ENCODE measurements at regions not wholly inside any gene's neighbourhood (a gene's known extent, or its start where the extent isn't known, plus 50 kb on each side); places are given as distances from the start of the nearest gene placed in this dataset.

DNA sequence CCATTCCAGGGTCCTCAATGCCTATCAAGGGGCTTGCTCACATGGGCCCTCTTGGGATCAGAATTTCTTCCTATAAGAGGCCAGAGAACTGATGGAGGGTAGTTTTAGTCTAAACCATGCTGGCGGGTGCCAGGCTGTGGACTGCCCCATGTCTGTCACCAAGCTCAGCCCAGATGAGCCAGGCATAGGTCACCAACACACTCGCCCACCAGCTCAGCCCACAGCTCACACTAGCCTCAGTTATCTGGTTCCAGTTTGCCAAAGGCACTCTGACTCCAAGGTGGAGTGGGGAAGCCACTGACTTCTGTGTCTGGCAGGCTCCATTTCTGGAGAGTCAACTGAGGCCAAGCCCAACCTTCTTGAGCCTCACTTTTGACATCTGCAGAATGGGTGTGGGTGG is 50.7 kb upstream of the INSYN1 start:
- no peak overlapping the region for H3K4me3 ChIP-seq (ENCODE audit: low read depth, low read length)
- TF ChIP-seq, protein P1, sequence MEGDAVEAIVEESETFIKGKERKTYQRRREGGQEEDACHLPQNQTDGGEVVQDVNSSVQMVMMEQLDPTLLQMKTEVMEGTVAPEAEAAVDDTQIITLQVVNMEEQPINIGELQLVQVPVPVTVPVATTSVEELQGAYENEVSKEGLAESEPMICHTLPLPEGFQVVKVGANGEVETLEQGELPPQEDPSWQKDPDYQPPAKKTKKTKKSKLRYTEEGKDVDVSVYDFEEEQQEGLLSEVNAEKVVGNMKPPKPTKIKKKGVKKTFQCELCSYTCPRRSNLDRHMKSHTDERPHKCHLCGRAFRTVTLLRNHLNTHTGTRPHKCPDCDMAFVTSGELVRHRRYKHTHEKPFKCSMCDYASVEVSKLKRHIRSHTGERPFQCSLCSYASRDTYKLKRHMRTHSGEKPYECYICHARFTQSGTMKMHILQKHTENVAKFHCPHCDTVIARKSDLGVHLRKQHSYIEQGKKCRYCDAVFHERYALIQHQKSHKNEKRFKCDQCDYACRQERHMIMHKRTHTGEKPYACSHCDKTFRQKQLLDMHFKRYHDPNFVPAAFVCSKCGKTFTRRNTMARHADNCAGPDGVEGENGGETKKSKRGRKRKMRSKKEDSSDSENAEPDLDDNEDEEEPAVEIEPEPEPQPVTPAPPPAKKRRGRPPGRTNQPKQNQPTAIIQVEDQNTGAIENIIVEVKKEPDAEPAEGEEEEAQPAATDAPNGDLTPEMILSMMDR (conservative IDR thresholded peaks at IDR 0.05; ENCODE audit: low read depth, low read length), result no peak
- DNase-seq (ENCODE audit: low read depth), result no peak

DNA sequence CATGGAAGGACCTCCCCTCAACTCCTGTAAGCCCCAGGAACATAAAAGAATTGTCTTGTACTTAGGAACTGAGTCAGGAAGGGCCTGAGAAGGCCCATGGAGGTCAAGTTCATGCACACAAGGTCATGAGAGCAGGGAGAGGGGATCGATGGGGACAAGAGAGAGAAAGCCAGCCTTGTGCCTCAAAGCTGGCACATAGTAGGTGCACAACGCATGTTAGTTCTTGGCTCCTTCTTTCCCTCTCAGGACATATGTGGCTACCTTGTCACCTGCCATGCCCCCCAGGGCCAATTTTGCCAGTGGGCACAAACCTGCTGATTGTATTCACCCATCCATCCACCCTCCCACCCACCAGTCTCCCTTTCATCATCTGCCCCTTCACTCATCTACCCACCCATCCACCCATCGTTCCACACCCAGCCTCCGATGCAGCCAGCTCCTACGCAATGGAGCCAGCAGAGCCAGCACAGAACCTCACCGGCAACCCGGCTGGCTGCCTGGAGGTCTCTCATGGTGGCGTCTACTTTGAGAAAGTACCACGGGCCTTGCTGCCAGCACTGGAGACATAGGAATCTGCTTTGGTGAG is 52.4 kb upstream of the INSYN1 start:
- DNase-seq (ENCODE audit: low read depth), result no peak
- TF ChIP-seq, protein P1 (conservative IDR thresholded peaks at IDR 0.05; ENCODE audit: low read depth, low read length), result no peak
- no peak overlapping the region for H3K4me3 ChIP-seq (ENCODE audit: low read depth, low read length)

- H3K4me3 ChIP-seq (ENCODE audit: low read depth, low read length), result no peak overlapping the region
- no peak for DNase-seq (ENCODE audit: low read depth)
- TF ChIP-seq, protein P1 (conservative IDR thresholded peaks at IDR 0.05; ENCODE audit: low read depth, low read length), result no peak
These were observed 53.7 kb upstream of the INSYN1 start for GRCh38 chr15:73806698-73807483.

GRCh38 chr15:73807865-73808264 is 54.7 kb upstream of the INSYN1 start:
- no peak for DNase-seq (ENCODE audit: low read depth)
- H3K4me3 ChIP-seq (ENCODE audit: low read depth, low read length), result no peak overlapping the region
- TF ChIP-seq, protein P1 (conservative IDR thresholded peaks at IDR 0.05; ENCODE audit: low read depth, low read length), result no peak

DNA sequence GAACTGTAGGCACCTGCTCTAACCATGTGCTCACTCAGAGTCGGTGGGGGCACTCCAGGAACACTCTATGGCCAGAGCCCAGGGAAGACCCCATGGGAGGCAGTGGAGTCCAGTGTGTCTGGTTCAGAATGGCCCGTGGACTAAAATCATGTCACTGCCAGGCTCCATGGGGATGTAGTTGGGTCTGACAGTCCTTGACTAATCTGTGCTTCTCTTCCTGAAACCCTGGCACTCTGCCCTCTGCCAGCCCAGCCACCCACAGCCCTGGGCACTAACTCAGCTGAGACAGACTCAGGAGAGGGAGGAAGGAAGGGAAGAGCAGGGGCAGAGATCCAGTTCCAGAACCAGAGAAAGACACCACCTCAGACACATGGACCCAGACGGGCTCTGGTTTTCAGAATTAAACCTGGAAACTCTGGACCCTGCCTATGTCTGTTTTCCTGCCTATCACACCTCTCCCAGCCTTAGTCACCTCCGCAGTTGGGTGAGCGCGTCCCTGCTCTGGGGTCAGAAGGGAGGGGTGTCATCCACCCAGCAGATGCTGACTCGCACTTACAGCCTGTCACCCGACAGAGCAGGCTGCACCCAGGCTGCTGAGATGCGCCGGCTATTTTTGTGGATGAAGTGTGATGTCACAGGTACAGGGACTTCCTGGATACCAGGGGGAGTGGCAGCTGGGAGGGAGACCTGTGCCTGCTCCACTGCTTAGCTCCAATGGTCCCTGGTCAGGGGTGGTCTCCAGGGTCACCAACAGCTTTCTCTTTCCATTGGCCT is 56.8 kb upstream of the INSYN1 start:
- no peak for DNase-seq (ENCODE audit: low read depth)
- TF ChIP-seq, protein P1 (conservative IDR thresholded peaks at IDR 0.05; ENCODE audit: low read depth, low read length), result no peak
- no peak overlapping the region for H3K4me3 ChIP-seq (ENCODE audit: low read depth, low read length)

- no peak overlapping the region for H3K4me3 ChIP-seq (ENCODE audit: low read depth, low read length)
- TF ChIP-seq, protein P1 (conservative IDR thresholded peaks at IDR 0.05; ENCODE audit: low read depth, low read length), result no peak
- DNase-seq (ENCODE audit: low read depth), result no peak
These were observed 59.8 kb upstream of the INSYN1 start for GRCh38 chr15:73812806-73813465.
